Lung (tissue), 11 donors: ENCODE measurements at regions not wholly inside any gene's neighbourhood (a gene's known extent, or its start where the extent isn't known, plus 50 kb on each side); places are given as distances from the start of the nearest gene placed in this dataset.

Experiments
- ATAC-seq: fragments of 200-7000 bp; cut with Tn5 transposase; one replicate; pipeline ENCODE4 v1.9.1; 2020; ENCODE audit warnings: moderate number of reproducible peaks; ENCODE audit not compliant: insufficient read depth, low FRiP score
- DNase-seq, 3 donors: peaks; one replicate each; pipeline ENCODE4 v3.0.0-alpha.2; 2013 to 2017
- H3K27ac ChIP-seq, 2 donors: one replicate each; pipeline ENCODE4 v1.5.1; 2013; ENCODE audit warnings: mild to moderate bottlenecking in 2 of 2, moderate library complexity in 2 of 2, control low read depth in 1 of 2, inconsistent platforms in 1 of 2, low read depth in 1 of 2, low read length in 1 of 2
- H3K27me3 ChIP-seq, 3 donors: one replicate each; pipeline ENCODE4 v1.5.1; 2013; ENCODE audit warnings: low read length in 2 of 3; ENCODE audit not compliant: control insufficient read depth in 3 of 3, insufficient read depth in 3 of 3
- H3K36me3 ChIP-seq, 4 donors: one replicate each; pipeline ENCODE4 v1.5.1; 2013; ENCODE audit warnings: low read length in 4 of 4, mild to moderate bottlenecking in 1 of 4, moderate library complexity in 1 of 4; ENCODE audit not compliant: control insufficient read depth in 4 of 4, insufficient read depth in 4 of 4
- H3K4me1 ChIP-seq, 5 donors: one replicate each; pipeline ENCODE4 v1.5.1; 2013; ENCODE audit warnings: low read length in 5 of 5, mild to moderate bottlenecking in 2 of 5, moderate library complexity in 1 of 5; ENCODE audit not compliant: control insufficient read depth in 5 of 5, insufficient read depth in 5 of 5
- H3K4me3 ChIP-seq: one replicate; pipeline ENCODE4 v1.5.1; 2013; ENCODE audit warnings: mild to moderate bottlenecking, control low read depth, moderate library complexity
- H3K9ac ChIP-seq, 2 donors: one replicate each; pipeline ENCODE4 v1.5.1; 2013; ENCODE audit warnings: low read length in 2 of 2, control low read depth in 1 of 2; ENCODE audit not compliant: insufficient read depth in 1 of 2
- H3K9me3 ChIP-seq, 4 donors: one replicate each; pipeline ENCODE4 v1.5.1; 2013; ENCODE audit warnings: low read length in 3 of 4, mild to moderate bottlenecking in 1 of 4, moderate library complexity in 1 of 4; ENCODE audit not compliant: control insufficient read depth in 4 of 4, insufficient read depth in 3 of 4
- CTCF ChIP-seq: IDR thresholded peaks from 2 replicates; pipeline ENCODE4 v1.5.1; 2012; ENCODE audit warnings: mild to moderate bottlenecking; ENCODE audit errors: control extremely low read depth, extremely low read depth
- WGBS, 2 donors: extraction: QIAGEN DNeasy Blood & Tissue Kit; methylation state at CpG; one replicate each; pipeline ENCODE4 v1.1.7; 2013; 5-methylcytosine and 5-hydroxymethylcytosine counted together
- donor health status: control.
- donor health status: control.
- donor health status: Bipolar disorder and iron deficiency.
- donor health status: healthy.
- donor health status: DM: yes; HTN: yes; CAD: no.

GRCh38 chr13:63208826-63209225 is 1793.2 kb upstream of the PCDH20 start:
- no peaks in the 10 kb centered on the region for H3K9me3 ChIP-seq
- H3K36me3 ChIP-seq = no peaks in the 10 kb centered on the region
- no peak overlapping the region for H3K9ac ChIP-seq
- no peak for DNase-seq
- TF ChIP-seq CTCF = no peak
- no peak for ATAC-seq
- no peak overlapping the region for H3K4me3 ChIP-seq
- WGBS, 2 donors = 50% methylated on average over 3 of the region's 3 CpGs
- no peaks in the 10 kb centered on the region for H3K27me3 ChIP-seq
- no peak overlapping the region for H3K27ac ChIP-seq
- no peaks in the 10 kb centered on the region for H3K4me1 ChIP-seq

DNA sequence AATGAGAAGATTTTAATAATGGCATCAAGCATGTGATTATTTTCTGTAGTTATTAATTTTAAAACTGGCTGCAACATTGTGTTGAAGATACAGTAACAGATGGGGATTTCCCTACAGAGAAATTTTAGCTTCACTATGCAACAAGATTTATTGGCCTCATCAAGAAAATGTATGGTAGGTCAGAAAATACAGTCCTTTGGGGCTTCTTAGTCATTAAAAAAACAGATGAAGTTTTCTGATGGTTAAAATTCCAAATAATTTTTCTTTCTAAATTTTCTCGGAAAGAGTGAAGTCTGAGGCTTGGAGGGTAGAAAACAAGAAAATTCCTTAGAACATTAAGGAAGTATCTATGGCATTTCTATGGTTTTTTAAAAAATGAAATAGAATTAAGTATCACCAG is 1790.8 kb upstream of the PCDH20 start:
- Histone ChIP-seq H3K9ac (no peak overlapping the region), H3K36me3 (no peaks in the 10 kb centered on the region), H3K27me3 (no peaks in the 10 kb centered on the region), H3K9me3 (no peaks in the 10 kb centered on the region), H3K4me1 (no peaks in the 10 kb centered on the region), H3K4me3 (no peak overlapping the region), H3K27ac (no peak overlapping the region)
- ATAC-seq (no peak), DNase-seq (no peak)
- 92 to 93% methylated on average over 1 of the region's 1 CpG for WGBS, 2 donors
- TF ChIP-seq CTCF = no peak

GRCh38 chr13:63201493-63201892 is 1785.8 kb upstream of the PCDH20 start:
- Histone ChIP-seq H3K9me3 (no peaks in the 10 kb centered on the region), H3K27me3 (no peaks in the 10 kb centered on the region), H3K4me3 (no peak overlapping the region), H3K9ac (no peak overlapping the region), H3K36me3 (no peaks in the 10 kb centered on the region), H3K4me1 (peaks cover 0 to 2% (median 0%) of the 10 kb centered on the region in 5 donors), H3K27ac (no peak overlapping the region)
- DNase-seq = no peak
- no peak for TF ChIP-seq CTCF
- no peak for ATAC-seq
- 48 to 93% methylated on average over 1 of the region's 1 CpG for WGBS, 2 donors

DNA sequence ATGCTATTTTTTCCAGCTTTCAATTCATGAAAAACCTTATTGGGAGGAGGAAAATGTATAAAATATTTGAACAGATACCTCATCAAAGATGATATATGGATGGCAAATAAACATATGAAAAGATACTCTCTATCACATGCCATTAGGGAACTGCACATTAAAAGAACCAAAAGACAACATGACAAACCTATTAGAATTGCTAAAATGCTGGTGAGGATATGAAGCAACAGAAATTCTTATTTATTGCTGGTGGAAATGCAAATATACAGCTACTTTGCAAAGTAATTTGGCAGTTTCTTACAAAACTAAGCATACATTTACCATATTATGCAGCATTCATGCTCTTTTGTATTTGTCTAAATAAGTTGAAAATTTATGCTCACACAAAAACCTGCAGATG is 1783.9 kb upstream of the PCDH20 start:
- ATAC-seq (no peak), DNase-seq (no peak)
- Histone ChIP-seq H3K27ac (no peak overlapping the region), H3K4me3 (no peak overlapping the region), H3K4me1 (peaks cover 0 to 2% (median 0%) of the 10 kb centered on the region in 5 donors), H3K27me3 (no peaks in the 10 kb centered on the region), H3K9ac (no peak overlapping the region), H3K9me3 (no peaks in the 10 kb centered on the region), H3K36me3 (no peaks in the 10 kb centered on the region)
- TF ChIP-seq CTCF = no peak
